HG03097 (cell line): ENCODE measurements at regions not wholly inside any gene's neighbourhood (a gene's known extent, or its start where the extent isn't known, plus 50 kb on each side); places are given as distances from the start of the nearest gene placed in this dataset.
A peak's percentile ranks its signal among the peaks of the same experiment; 100 is the strongest.
"Not testable (repeated sequence)": the region's sequence is repeated elsewhere in the genome, so short reads cannot be mapped to it uniquely, and the experiment has no call there.

Experiments
- ATAC-seq: cut with Tn5 transposase; IDR thresholded peaks from one replicate; pipeline ENCODE4 v1.9.1; 2021; ENCODE audit not compliant: unreplicated experiment, low FRiP score

GRCh38 chr3:8296461-8296860, 205.2 kb upstream of the LMCD1 start:
- ATAC-seq, result no peak

- ATAC-seq, result no peak
These were observed 203.3 kb upstream of the LMCD1 start for GRCh38 chr3:8298021-8298954.

- no peak for ATAC-seq
These were observed 199.5 kb upstream of the LMCD1 start for GRCh38 chr3:8301977-8302735.

- no peak for ATAC-seq
These were observed 198.2 kb upstream of the LMCD1 start for GRCh38 chr3:8303466-8303865.

- no peak for ATAC-seq
These were observed 196.3 kb upstream of the LMCD1 start for GRCh38 chr3:8305371-8305770.

GRCh38 chr3:8307545-8308110, 194.0 kb upstream of the LMCD1 start:
- no peak for ATAC-seq

- no peak for ATAC-seq
These were observed 190.3 kb upstream of the LMCD1 start for GRCh38 chr3:8311321-8311720.

- no peak for ATAC-seq
These were observed 188.9 kb upstream of the LMCD1 start for GRCh38 chr3:8312685-8313084.

- ATAC-seq, result no peak
These were observed 187.9 kb upstream of the LMCD1 start for GRCh38 chr3:8313560-8314267.

GRCh38 chr3:8315526-8315925, 186.1 kb upstream of the LMCD1 start:
- not testable (repeated sequence) for ATAC-seq

- no peak for ATAC-seq
These were observed 183.7 kb upstream of the LMCD1 start for GRCh38 chr3:8317661-8318649.

GRCh38 chr3:8319935-8320634, 181.5 kb upstream of the LMCD1 start:
- ATAC-seq, result no peak

- no peak for ATAC-seq
These were observed 180.7 kb upstream of the LMCD1 start for GRCh38 chr3:8320711-8321458.

GRCh38 chr3:8324747-8325146, 176.9 kb upstream of the LMCD1 start:
- ATAC-seq, result peak; percentile 82

GRCh38 chr3:8325306-8325705, 176.3 kb upstream of the LMCD1 start:
- no peak for ATAC-seq

GRCh38 chr3:8325833-8326232, 175.8 kb upstream of the LMCD1 start:
- ATAC-seq, result not testable (repeated sequence)

GRCh38 chr3:8327739-8328138, 173.9 kb upstream of the LMCD1 start:
- ATAC-seq, result no peak

GRCh38 chr3:8328967-8329366, 172.7 kb upstream of the LMCD1 start:
- ATAC-seq, result no peak
